ENCODE measurements at regions not wholly inside any gene's neighbourhood (a gene's known extent, or its start where the extent isn't known, plus 50 kb on each side); places are given as distances from the start of the nearest gene placed in this dataset.

DNA sequence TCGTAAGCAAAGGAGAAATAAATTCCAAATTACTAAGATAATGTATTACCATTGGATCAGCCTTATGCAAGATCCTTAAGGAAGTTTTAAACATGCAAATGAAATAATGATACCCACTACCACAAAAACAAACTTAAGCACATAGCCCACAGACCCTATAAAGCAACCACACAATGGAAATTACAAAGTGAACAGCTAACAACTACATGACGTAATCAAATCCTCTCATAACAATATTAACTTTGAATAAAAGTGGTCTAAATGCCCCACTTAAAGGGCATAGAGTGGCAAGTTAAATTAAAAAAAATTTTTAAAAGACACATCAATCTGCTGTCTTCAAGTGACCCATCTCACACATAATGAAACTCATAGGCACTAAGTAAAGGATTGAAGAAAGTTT lies 397.3 kb upstream of the SEMA3A start:
- in situ Hi-C loops (cut with MboI) (no loop called here), intact Hi-C loops (cut with micrococcal nuclease; ENCODE audit: unreplicated experiment) (no loop called here)
- 36% methylated on average over 2 of the region's 2 CpGs for WGBS (ENCODE audit: insufficient coverage, insufficient replicate concordance, low lambda C conversion rate, missing lambda C conversion rate)
- Histone ChIP-seq H3K4me3 (no peak overlapping the region), H2AFZ (ENCODE audit: control insufficient read depth, low read depth, low read length) (no peak overlapping the region), H3K9me3 (replicated peaks; ENCODE audit: control insufficient read depth, insufficient read depth, low read length) (no peaks in the 10 kb centered on the region), H3K9ac (ENCODE audit: control insufficient read depth, insufficient read depth, low read length) (no peak overlapping the region), H3K4me1 (ENCODE audit: control insufficient read depth, insufficient read depth, low read length) (no peaks in the 10 kb centered on the region), H3K27ac (ENCODE audit: control insufficient read depth, insufficient read depth) (no peak overlapping the region), H3K36me3 (ENCODE audit: control insufficient read depth in 2 of 2, insufficient read depth in 2 of 2, low read length in 1 of 2) (no peaks in the 10 kb centered on the region), H3K4me2 (ENCODE audit: control insufficient read depth, insufficient read depth) (no peak overlapping the region), H3K27me3 (replicated peaks in 1 of 2; ENCODE audit: control insufficient read depth in 2 of 2, insufficient read depth in 2 of 2, low read length in 1 of 2) (no peaks in the 10 kb centered on the region), H4K20me1 (ENCODE audit: control insufficient read depth, insufficient read depth) (no peaks in the 10 kb centered on the region), H3K79me2 (ENCODE audit: control insufficient read depth, insufficient read depth, low read length) (no peaks in the 10 kb centered on the region)
- ChIA-PET POLR2A (no interaction called here), RAD21 (ENCODE audit: unreplicated experiment) (no interaction called here), CTCF (no interaction called here), SMC1A (ENCODE audit: uncharacterized antibody, unreplicated experiment) (no interaction called here)
- no TSS peak for BruUV-seq (replicated peaks)
- ATAC-seq (no peak), FAIRE-seq (no peak), DNase-seq (ENCODE audit: low read depth, low spot score) (no peak)
- TF ChIP-seq ATF7 (IDR thresholded peaks at IDR 0.05; ENCODE audit: low read depth): 0 out of 2 replicates have a peak, but pooled peaks have one; percentile 26
- TF ChIP-seq, protein P1, sequence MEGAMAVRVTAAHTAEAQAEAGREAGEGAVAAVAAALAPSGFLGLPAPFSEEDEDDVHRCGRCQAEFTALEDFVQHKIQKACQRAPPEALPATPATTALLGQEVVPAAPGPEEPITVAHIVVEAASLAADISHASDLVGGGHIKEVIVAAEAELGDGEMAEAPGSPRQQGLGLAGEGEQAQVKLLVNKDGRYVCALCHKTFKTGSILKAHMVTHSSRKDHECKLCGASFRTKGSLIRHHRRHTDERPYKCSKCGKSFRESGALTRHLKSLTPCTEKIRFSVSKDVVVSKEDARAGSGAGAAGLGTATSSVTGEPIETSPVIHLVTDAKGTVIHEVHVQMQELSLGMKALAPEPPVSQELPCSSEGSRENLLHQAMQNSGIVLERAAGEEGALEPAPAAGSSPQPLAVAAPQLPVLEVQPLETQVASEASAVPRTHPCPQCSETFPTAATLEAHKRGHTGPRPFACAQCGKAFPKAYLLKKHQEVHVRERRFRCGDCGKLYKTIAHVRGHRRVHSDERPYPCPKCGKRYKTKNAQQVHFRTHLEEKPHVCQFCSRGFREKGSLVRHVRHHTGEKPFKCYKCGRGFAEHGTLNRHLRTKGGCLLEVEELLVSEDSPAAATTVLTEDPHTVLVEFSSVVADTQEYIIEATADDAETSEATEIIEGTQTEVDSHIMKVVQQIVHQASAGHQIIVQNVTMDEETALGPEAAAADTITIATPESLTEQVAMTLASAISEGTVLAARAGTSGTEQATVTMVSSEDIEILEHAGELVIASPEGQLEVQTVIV (IDR thresholded peaks at IDR 0.05; ENCODE audit: borderline replicate concordance, partially characterized antibody): no peak
- TF ChIP-seq HDAC2 (IDR thresholded peaks at IDR 0.05): no peak
- TF ChIP-seq RFX5 (IDR thresholded peaks at IDR 0.05; ENCODE audit: low read depth, low read length): no peak

GRCh38 chr7:84589012-84589411 lies 394.4 kb upstream of the SEMA3A start:
- ChIA-PET SMC1A (ENCODE audit: uncharacterized antibody, unreplicated experiment) (no interaction called here), POLR2A (no interaction called here), CTCF (no interaction called here), RAD21 (ENCODE audit: unreplicated experiment) (no interaction called here)
- Histone ChIP-seq H3K36me3 (ENCODE audit: control insufficient read depth in 2 of 2, insufficient read depth in 2 of 2, low read length in 1 of 2) (no peaks in the 10 kb centered on the region), H3K79me2 (ENCODE audit: control insufficient read depth, insufficient read depth, low read length) (no peaks in the 10 kb centered on the region), H2AFZ (ENCODE audit: control insufficient read depth, low read depth, low read length) (no peak overlapping the region), H3K27ac (ENCODE audit: control insufficient read depth, insufficient read depth) (no peak overlapping the region), H3K4me1 (ENCODE audit: control insufficient read depth, insufficient read depth, low read length) (no peaks in the 10 kb centered on the region), H3K9me3 (replicated peaks; ENCODE audit: control insufficient read depth, insufficient read depth, low read length) (no peaks in the 10 kb centered on the region), H3K27me3 (replicated peaks in 1 of 2; ENCODE audit: control insufficient read depth in 2 of 2, insufficient read depth in 2 of 2, low read length in 1 of 2) (no peaks in the 10 kb centered on the region), H3K4me3 (no peak overlapping the region), H3K4me2 (ENCODE audit: control insufficient read depth, insufficient read depth) (no peak overlapping the region), H4K20me1 (ENCODE audit: control insufficient read depth, insufficient read depth) (no peaks in the 10 kb centered on the region), H3K9ac (ENCODE audit: control insufficient read depth, insufficient read depth, low read length) (no peak overlapping the region)
- 19% methylated on average over 4 of the region's 4 CpGs for WGBS (ENCODE audit: insufficient coverage, insufficient replicate concordance, low lambda C conversion rate, missing lambda C conversion rate)
- BruUV-seq (replicated peaks): no TSS peak
- ATAC-seq: no peak
- intact Hi-C loops (cut with micrococcal nuclease; ENCODE audit: unreplicated experiment) (no loop called here), in situ Hi-C loops (cut with MboI) (no loop called here)
- no peak for FAIRE-seq
- no peak for DNase-seq (ENCODE audit: low read depth, low spot score)
- no peak for TF ChIP-seq RCOR1 (conservative IDR thresholded peaks at IDR 0.05; ENCODE audit: low read depth, low read length)
- TF ChIP-seq FOS (IDR thresholded peaks at IDR 0.05; ENCODE audit: borderline replicate concordance, extremely low read depth, insufficient read length): no peak
- no peak for TF ChIP-seq BCLAF1 (IDR thresholded peaks at IDR 0.05)
- TF ChIP-seq HDGF (IDR thresholded peaks at IDR 0.05): no peak
- TF ChIP-seq LARP7 (IDR thresholded peaks at IDR 0.05): no peak
- no peak for TF ChIP-seq ZNF217 (IDR thresholded peaks at IDR 0.05)
- TF ChIP-seq, protein P2, sequence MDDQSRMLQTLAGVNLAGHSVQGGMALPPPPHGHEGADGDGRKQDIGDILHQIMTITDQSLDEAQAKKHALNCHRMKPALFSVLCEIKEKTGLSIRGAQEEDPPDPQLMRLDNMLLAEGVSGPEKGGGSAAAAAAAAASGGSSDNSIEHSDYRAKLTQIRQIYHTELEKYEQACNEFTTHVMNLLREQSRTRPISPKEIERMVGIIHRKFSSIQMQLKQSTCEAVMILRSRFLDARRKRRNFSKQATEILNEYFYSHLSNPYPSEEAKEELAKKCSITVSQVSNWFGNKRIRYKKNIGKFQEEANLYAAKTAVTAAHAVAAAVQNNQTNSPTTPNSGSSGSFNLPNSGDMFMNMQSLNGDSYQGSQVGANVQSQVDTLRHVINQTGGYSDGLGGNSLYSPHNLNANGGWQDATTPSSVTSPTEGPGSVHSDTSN (IDR thresholded peaks at IDR 0.05; ENCODE audit: insufficient replicate concordance, low read depth, low read length): no peak
- no peak for TF ChIP-seq CBX5 (IDR thresholded peaks at IDR 0.05; ENCODE audit: low read depth)
- TF ChIP-seq YY1 (IDR thresholded peaks at IDR 0.05; ENCODE audit: low read depth, low read length): no peak
- TF ChIP-seq GABPA (IDR thresholded peaks at IDR 0.05; ENCODE audit: low read depth): no peak

Measured in GM12878 (cell line).